MCF 10A (cell line): ENCODE measurements at regions not wholly inside any gene's neighbourhood (a gene's known extent, or its start where the extent isn't known, plus 50 kb on each side); places are given as distances from the start of the nearest gene placed in this dataset.
"Not testable (repeated sequence)": the region's sequence is repeated elsewhere in the genome, so short reads cannot be mapped to it uniquely, and the experiment has no call there.

Experiments used
- BruUV-seq: library from RNA; stranded (reverse); fragments of 400-500 nt; replicated peaks from 2 replicates; lab custom pipeline; 2021; lab: Mats Ljungman, UMichigan
- CTCF ChIA-PET: fragments of 300-600 bp; sonication (Branson Sonifier 250); formaldehyde crosslinking; extraction: SDS; loops from one replicate; lab custom pipeline; 2021; ENCODE audit warnings: antibody characterized with exemption, inconsistent platforms; lab: Yijun Ruan, JAX
- POLR2A ChIA-PET: fragments of 300-600, 350-650 bp; sonication (Branson Sonifier 250); formaldehyde crosslinking; extraction: SDS; loops from one replicate; lab custom pipeline; 2020; ENCODE audit warnings: antibody characterized with exemption, inconsistent platforms; lab: Yijun Ruan, JAX
- DNase-seq: peaks from one replicate; pipeline ENCODE4 v3.0.0-alpha.2; 2018; ENCODE audit not compliant: unreplicated experiment
- H3K27ac Mint-ChIP-seq: one replicate; pipeline ENCODE4 v1.8.0; 2022; ENCODE audit warnings: mild to moderate bottlenecking, low read depth, mixed read lengths; ENCODE audit not compliant: unreplicated experiment
- H3K27me3 Mint-ChIP-seq: one replicate; pipeline ENCODE4 v1.8.0; 2022; ENCODE audit warnings: mixed read lengths; ENCODE audit not compliant: insufficient read depth, unreplicated experiment
- H3K36me3 Mint-ChIP-seq: one replicate; pipeline ENCODE4 v1.8.0; 2022; ENCODE audit warnings: mild to moderate bottlenecking, moderate library complexity, mixed read lengths; ENCODE audit not compliant: insufficient read depth, unreplicated experiment
- H3K4me1 Mint-ChIP-seq: one replicate; pipeline ENCODE4 v1.8.0; 2022; ENCODE audit warnings: mixed read lengths; ENCODE audit not compliant: insufficient read depth, unreplicated experiment
- H3K4me3 Mint-ChIP-seq: one replicate; pipeline ENCODE4 v1.8.0; 2022; ENCODE audit warnings: mild to moderate bottlenecking, moderate library complexity, mixed read lengths; ENCODE audit not compliant: unreplicated experiment
- H3K9me3 Mint-ChIP-seq: one replicate; pipeline ENCODE4 v1.8.0; 2022; ENCODE audit warnings: mixed read lengths; ENCODE audit not compliant: unreplicated experiment
- CTCF ChIP-seq: fragments of 200-600 bp; IDR thresholded peaks from one replicate; pipeline ENCODE4 v1.8.0; 2022; ENCODE audit warnings: antibody characterized with exemption, mild to moderate bottlenecking; ENCODE audit not compliant: unreplicated experiment
- intact Hi-C: fragments of 100-400 bp; cut with micrococcal nuclease; formaldehyde crosslinking; loops from 2 replicates; pipeline ENCODE4 v1.14.1; 2022

DNA sequence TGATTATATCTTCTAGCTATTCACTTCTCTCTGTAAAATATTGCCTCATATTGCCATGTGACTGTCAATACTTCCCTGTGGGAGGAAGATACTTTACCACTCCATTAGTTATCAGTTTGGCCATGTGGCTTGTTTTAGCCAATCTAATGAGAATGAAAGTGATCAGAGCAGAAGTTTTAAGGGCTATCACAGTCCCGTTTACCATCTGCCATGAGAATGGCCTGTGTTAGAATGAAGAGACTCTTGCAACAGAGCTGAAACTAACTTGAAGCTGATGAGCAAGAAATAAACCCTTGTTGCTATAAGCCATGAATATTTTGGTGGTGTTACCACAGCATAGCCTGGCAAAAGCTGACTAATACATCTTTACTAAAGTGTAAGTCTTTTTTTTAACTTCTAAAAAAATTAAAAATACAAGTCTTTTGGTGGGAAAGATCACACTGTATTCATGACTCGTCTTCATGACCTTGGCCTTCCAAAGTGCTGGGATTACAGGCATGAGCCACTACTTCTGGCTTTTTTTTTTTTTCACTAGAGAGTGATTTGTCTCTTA lies 68.0 kb upstream of the CTNNA1 start:
- H3K4me3 Mint-ChIP-seq: no peak overlapping the region
- no peak for DNase-seq
- peaks cover 7% of the 10 kb centered on the region for H3K9me3 Mint-ChIP-seq
- POLR2A ChIA-PET: interaction anchor here (0.6 kb wide), 1 partner anchor 513 kb away, joined by 5 read pairs; the partner anchor contains the start of gene SIL1
- H3K27me3 Mint-ChIP-seq: peaks cover 25% of the 10 kb centered on the region
- no peak for TF ChIP-seq CTCF
- CTCF ChIA-PET: interaction anchor here (0.6 to 1.4 kb wide), 3 partner anchors 20 to 221 kb away, joined by 3 to 4 read pairs (median 3); no protein-coding TSS in a partner anchor
- no peak overlapping the region for H3K27ac Mint-ChIP-seq
- no TSS peak for BruUV-seq
- intact Hi-C loops: no loop called here
- no peaks in the 10 kb centered on the region for H3K36me3 Mint-ChIP-seq
- peaks cover 7% of the 10 kb centered on the region for H3K4me1 Mint-ChIP-seq

DNA sequence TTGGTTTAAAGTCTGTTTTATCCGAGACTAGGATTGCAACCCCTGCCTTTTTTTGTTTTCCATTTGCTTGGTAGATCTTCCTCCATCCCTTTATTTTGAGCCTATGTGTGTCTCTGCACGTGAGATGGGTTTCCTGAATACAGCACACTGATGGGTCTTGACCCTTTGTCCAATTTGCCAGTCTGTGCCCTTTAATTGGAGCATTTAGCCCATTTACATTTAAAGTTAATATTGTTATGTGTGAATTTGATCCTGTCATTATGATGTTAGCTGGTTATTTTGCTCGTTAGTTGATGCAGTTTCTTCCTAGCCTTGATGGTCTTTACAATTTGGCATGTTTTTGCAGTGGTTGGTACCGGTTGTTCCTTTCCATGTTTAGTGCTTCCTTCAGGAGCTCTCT lies 70.8 kb upstream of the CTNNA1 start:
- H3K9me3 Mint-ChIP-seq, POLR2A ChIA-PET, H3K36me3 Mint-ChIP-seq, DNase-seq, H3K27ac Mint-ChIP-seq, H3K4me1 Mint-ChIP-seq, intact Hi-C loops, CTCF ChIA-PET, BruUV-seq, H3K4me3 Mint-ChIP-seq: not testable (repeated sequence)
- peaks cover 25% of the 10 kb centered on the region for H3K27me3 Mint-ChIP-seq

GRCh38 chr5:138678826-138679225 lies 74.4 kb upstream of the CTNNA1 start:
- H3K27me3 Mint-ChIP-seq: peaks cover 25% of the 10 kb centered on the region
- CTCF ChIA-PET: interaction anchor here (0.6 kb wide), 1 partner anchor 11 kb away, joined by 3 read pairs; no protein-coding TSS in a partner anchor
- H3K36me3 Mint-ChIP-seq, H3K27ac Mint-ChIP-seq, H3K9me3 Mint-ChIP-seq, H3K4me3 Mint-ChIP-seq, BruUV-seq, DNase-seq, intact Hi-C loops, H3K4me1 Mint-ChIP-seq, POLR2A ChIA-PET: not testable (repeated sequence)

GRCh38 chr5:138677782-138678181 lies 75.4 kb upstream of the CTNNA1 start:
- ChIA-PET POLR2A (interaction anchor here (1.5 kb wide), 1 partner anchor 47 kb away, joined by 3 read pairs; no protein-coding TSS in a partner anchor), CTCF (interaction anchor here (0.6 kb wide), 1 partner anchor 26 kb away, joined by 3 read pairs; no protein-coding TSS in a partner anchor)
- H3K27ac Mint-ChIP-seq: no peak overlapping the region
- TF ChIP-seq CTCF: no peak
- H3K4me1 Mint-ChIP-seq: no peaks in the 10 kb centered on the region
- intact Hi-C loops: no loop called here
- peaks cover 14% of the 10 kb centered on the region for H3K27me3 Mint-ChIP-seq
- no peak overlapping the region for H3K4me3 Mint-ChIP-seq
- no peaks in the 10 kb centered on the region for H3K9me3 Mint-ChIP-seq
- DNase-seq: no peak
- no TSS peak for BruUV-seq
- no peaks in the 10 kb centered on the region for H3K36me3 Mint-ChIP-seq

DNA sequence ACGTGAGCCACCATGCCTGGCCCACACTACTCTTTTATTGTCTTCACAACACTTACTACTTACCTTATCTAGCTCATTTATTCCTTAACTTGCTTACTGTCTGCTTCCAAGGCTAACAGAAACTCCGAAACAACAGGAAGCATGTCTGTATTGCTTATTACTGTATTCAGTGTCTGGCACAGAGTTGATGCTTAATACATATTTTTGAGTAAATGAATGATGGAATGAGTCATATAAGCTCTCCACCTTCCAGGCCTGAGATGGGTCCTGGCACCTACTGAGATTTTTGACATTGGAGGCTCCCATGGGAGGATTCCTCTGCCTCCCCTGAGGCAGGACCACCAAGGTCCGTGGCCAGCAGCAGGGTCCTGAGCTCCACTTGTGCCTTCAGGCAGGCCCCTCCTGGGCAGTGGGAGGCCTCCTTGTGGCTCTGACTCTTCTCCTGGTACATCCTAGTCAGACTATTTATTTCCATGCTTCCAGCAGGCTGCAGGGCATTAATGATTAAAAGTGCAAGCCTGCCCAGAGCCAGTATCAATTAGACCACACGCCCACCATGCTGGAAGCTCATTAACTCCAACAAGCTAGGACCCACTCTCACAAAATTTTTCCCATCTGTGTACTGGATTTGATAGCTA lies 76.5 kb upstream of the CTNNA1 start:
- no peak for TF ChIP-seq CTCF
- Mint-ChIP-seq H3K27me3 (peaks cover 9% of the 10 kb centered on the region), H3K4me1 (no peaks in the 10 kb centered on the region), H3K4me3 (no peak overlapping the region), H3K27ac (no peak overlapping the region), H3K36me3 (no peaks in the 10 kb centered on the region), H3K9me3 (no peaks in the 10 kb centered on the region)
- intact Hi-C loops: no loop called here
- BruUV-seq: no TSS peak
- ChIA-PET POLR2A (interaction anchor here (1.5 kb wide), 1 partner anchor 48 kb away, joined by 3 read pairs; no protein-coding TSS in a partner anchor), CTCF (interaction anchor here (0.6 kb wide), 1 partner anchor 97 kb away, joined by 3 read pairs; no protein-coding TSS in a partner anchor)
- no peak for DNase-seq
